H9 (cell line): ENCODE measurements at regions not wholly inside any gene's neighbourhood (a gene's known extent, or its start where the extent isn't known, plus 50 kb on each side); places are given as distances from the start of the nearest gene placed in this dataset.

Experiments used
- DNase-seq: peaks from one replicate; pipeline ENCODE4 v3.0.0-alpha.2; 2017
- H2AFZ ChIP-seq: one replicate; pipeline ENCODE4 v1.6.1; 2013; ENCODE audit warnings: mild to moderate bottlenecking, low read length, control low read depth, moderate library complexity
- H2AK5ac ChIP-seq: 2 replicates; pipeline ENCODE4 v1.6.1; 2013; ENCODE audit warnings: low read length, control low read depth, mixed read lengths; ENCODE audit not compliant: insufficient read length
- H2BK120ac ChIP-seq: one replicate; pipeline ENCODE4 v1.6.1; 2013; ENCODE audit warnings: low read depth, mild to moderate bottlenecking, low read length, control low read depth, inconsistent platforms; ENCODE audit not compliant: poor library complexity, severe bottlenecking
- H2BK12ac ChIP-seq: 2 replicates; pipeline ENCODE4 v1.6.1; 2013; ENCODE audit warnings: low read length, control low read depth, mixed read lengths, low read depth; ENCODE audit not compliant: insufficient read length
- H2BK15ac ChIP-seq: 2 replicates; pipeline ENCODE4 v1.6.1; 2013; ENCODE audit warnings: low read depth, low read length, control low read depth
- H2BK20ac ChIP-seq: one replicate; pipeline ENCODE4 v1.6.1; 2013; ENCODE audit warnings: low read depth, mild to moderate bottlenecking, low read length, control low read depth, inconsistent platforms; ENCODE audit not compliant: poor library complexity, severe bottlenecking
- H2BK5ac ChIP-seq: 2 replicates; pipeline ENCODE4 v1.6.1; 2013; ENCODE audit warnings: low read length, control low read depth, mixed read lengths; ENCODE audit not compliant: insufficient read length
- H3K14ac ChIP-seq: 2 replicates; pipeline ENCODE4 v1.6.1; 2013; ENCODE audit warnings: low read length, control low read depth; ENCODE audit not compliant: insufficient read depth
- H3K18ac ChIP-seq: 2 replicates; pipeline ENCODE4 v1.6.1; 2013; ENCODE audit warnings: low read depth, mild to moderate bottlenecking, mixed read lengths, low read length, control low read depth; ENCODE audit not compliant: insufficient read length
- H3K23ac ChIP-seq: 2 replicates; pipeline ENCODE4 v1.6.1; 2013; ENCODE audit warnings: low read length, control low read depth, mixed read lengths, low read depth; ENCODE audit not compliant: insufficient read length
- H3K23me2 ChIP-seq: 2 replicates; pipeline ENCODE4 v1.6.1; 2013; ENCODE audit warnings: low read depth, mild to moderate bottlenecking, mixed read lengths, low read length, control low read depth; ENCODE audit not compliant: insufficient read length, poor library complexity, severe bottlenecking
- H3K27ac ChIP-seq: 2 replicates; pipeline ENCODE4 v1.5.1; 2013; ENCODE audit warnings: low read length, control low read depth, mixed read lengths, low read depth; ENCODE audit not compliant: insufficient read length
- H3K27me3 ChIP-seq: 2 replicates; pipeline ENCODE4 v1.6.1; 2013; ENCODE audit warnings: low read length, control low read depth, inconsistent platforms; ENCODE audit not compliant: insufficient read depth
- H3K4ac ChIP-seq: 2 replicates; pipeline ENCODE4 v1.6.1; 2013; ENCODE audit warnings: low read depth, mild to moderate bottlenecking, control low read depth, inconsistent platforms, low read length, moderate library complexity
- H3K4me1 ChIP-seq: 2 replicates; pipeline ENCODE4 v1.6.1; 2013; ENCODE audit warnings: low read length, control low read depth, inconsistent platforms; ENCODE audit not compliant: insufficient read depth
- H3K4me2 ChIP-seq: 2 replicates; pipeline ENCODE4 v1.6.1; 2013; ENCODE audit warnings: low read length, control low read depth, mixed read lengths; ENCODE audit not compliant: insufficient read length, insufficient read depth
- H3K56ac ChIP-seq: 2 replicates; pipeline ENCODE4 v1.6.1; 2013; ENCODE audit warnings: low read depth, mild to moderate bottlenecking, mixed read lengths, low read length, control low read depth; ENCODE audit not compliant: insufficient read length
- H3K79me1 ChIP-seq: 2 replicates; pipeline ENCODE4 v1.6.1; 2013; ENCODE audit warnings: low read depth, mild to moderate bottlenecking, moderate library complexity, low read length, control low read depth, inconsistent platforms; ENCODE audit not compliant: insufficient read depth, poor library complexity, severe bottlenecking
- H3K79me2 ChIP-seq: 2 replicates; pipeline ENCODE4 v1.6.1; 2013; ENCODE audit warnings: low read length, control low read depth, inconsistent platforms; ENCODE audit not compliant: insufficient read depth
- H3K9ac ChIP-seq: 2 replicates; pipeline ENCODE4 v1.6.1; 2013; ENCODE audit warnings: low read length, control low read depth, mixed read lengths; ENCODE audit not compliant: insufficient read length; ENCODE audit errors: extremely low read depth
- H3K9me3 ChIP-seq: one replicate; pipeline ENCODE4 v1.6.1; 2013; ENCODE audit warnings: low read depth, low read length, inconsistent platforms; ENCODE audit not compliant: control insufficient read depth
- H3T11ph ChIP-seq: one replicate; pipeline ENCODE4 v1.6.1; 2013; ENCODE audit warnings: mild to moderate bottlenecking, low read length, control low read depth, inconsistent platforms
- H4K20me1 ChIP-seq: one replicate; pipeline ENCODE4 v1.6.1; 2013; ENCODE audit not compliant: control insufficient read depth, insufficient read length, insufficient read depth
- H4K5ac ChIP-seq: 2 replicates; pipeline ENCODE4 v1.6.1; 2013; ENCODE audit warnings: low read depth, mild to moderate bottlenecking, mixed read lengths, low read length, control low read depth; ENCODE audit not compliant: insufficient read length
- H4K8ac ChIP-seq: replicated peaks from 2 replicates; pipeline ENCODE4 v1.6.1; 2013; ENCODE audit warnings: low read length, control low read depth, mixed read lengths, low read depth; ENCODE audit not compliant: insufficient read length
- H4K91ac ChIP-seq: 2 replicates; pipeline ENCODE4 v1.6.1; 2013; ENCODE audit warnings: low read depth, mild to moderate bottlenecking, moderate library complexity, mixed read lengths, low read length, control low read depth; ENCODE audit not compliant: insufficient read length
- H3K27ac Mint-ChIP-seq, 3 experiments: 2 replicates in 2 of 3; 3 replicates in 1 of 3; pipeline ENCODE4 v1.8.0; 2020 to 2021; ENCODE audit warnings: mixed read lengths in 3 of 3, mild to moderate bottlenecking in 1 of 3, moderate library complexity in 1 of 3
- H3K27me3 Mint-ChIP-seq: 2 replicates; pipeline ENCODE4 v1.8.0; 2021; ENCODE audit warnings: low read depth, mild to moderate bottlenecking, moderate library complexity, mixed read lengths
- H3K36me3 Mint-ChIP-seq, 3 experiments: 2 replicates in 2 of 3; 3 replicates in 1 of 3; pipeline ENCODE4 v1.8.0; 2020 to 2021; ENCODE audit warnings: low read depth in 3 of 3, mixed read lengths in 3 of 3; ENCODE audit not compliant: insufficient read depth in 1 of 3
- H3K4me1 Mint-ChIP-seq, 2 experiments: 2 replicates each; pipeline ENCODE4 v1.8.0; 2020; ENCODE audit warnings: mixed read lengths in 2 of 2
- H3K4me3 Mint-ChIP-seq, 2 experiments: 2 replicates in 1 of 2; 3 replicates in 1 of 2; pipeline ENCODE4 v1.8.0; 2020 to 2021; ENCODE audit warnings: mild to moderate bottlenecking in 2 of 2, mixed read lengths in 2 of 2, moderate library complexity in 1 of 2
- H3K9me3 Mint-ChIP-seq, 2 experiments: 2 replicates in 1 of 2; 3 replicates in 1 of 2; pipeline ENCODE4 v1.8.0; 2020; ENCODE audit warnings: mild to moderate bottlenecking in 2 of 2, mixed read lengths in 2 of 2, moderate library complexity in 1 of 2
- WGBS: extraction: QIAGEN DNeasy Blood & Tissue Kit; methylation state at CpG from one replicate; pipeline ENCODE4 v1.1.7; 2013; ENCODE audit warnings: missing lambda C conversion rate, low lambda C conversion rate, mixed read lengths; ENCODE audit not compliant: insufficient read length; ENCODE audit errors: extremely low coverage; 5-methylcytosine and 5-hydroxymethylcytosine counted together
- TF ChIP-seq, protein P1 (sequence below): fragments of 200-600 bp; sonication (generic); conservative IDR thresholded peaks from 3 replicates; pipeline ENCODE4 v1.8.0; 2021; ENCODE audit warnings: antibody characterized with exemption, mild to moderate bottlenecking

GRCh38 chr12:58381546-58381945 is 440.2 kb downstream of the ATP23 start:
- peaks cover 5 to 9% of the 10 kb centered on the region in 2 experiments for H3K4me1 Mint-ChIP-seq
- H3K27me3 ChIP-seq: no peaks in the 10 kb centered on the region
- no peak overlapping the region for H2BK12ac ChIP-seq
- no peaks in the 10 kb centered on the region for H3K36me3 Mint-ChIP-seq
- no peak overlapping the region for H3K56ac ChIP-seq
- H3K27ac ChIP-seq: no peak overlapping the region
- no peak overlapping the region for H3K4me2 ChIP-seq
- H3K27ac Mint-ChIP-seq: no peak overlapping the region; a peak in 1 of 7 replicates
- WGBS: no CpG with 5 or more reads among the region's 6 CpGs
- no peak overlapping the region for H2BK120ac ChIP-seq
- H3K23ac ChIP-seq: no peak overlapping the region
- H3K4ac ChIP-seq: no peak overlapping the region
- H3K79me2 ChIP-seq: no peaks in the 10 kb centered on the region
- H2BK15ac ChIP-seq: no peak overlapping the region
- no peak for DNase-seq
- H2BK5ac ChIP-seq: no peak overlapping the region
- no peak overlapping the region for H2AK5ac ChIP-seq
- no peaks in the 10 kb centered on the region for H3K23me2 ChIP-seq
- no peaks in the 10 kb centered on the region for H3K27me3 Mint-ChIP-seq
- no peak overlapping the region for H2BK20ac ChIP-seq
- H3K4me1 ChIP-seq: peaks cover 4% of the 10 kb centered on the region; the same call in 1 of the 2 replicates
- no peaks in the 10 kb centered on the region for H3K9me3 Mint-ChIP-seq
- no peak overlapping the region for H4K5ac ChIP-seq
- no peak overlapping the region for H4K91ac ChIP-seq
- H3K79me1 ChIP-seq: no peaks in the 10 kb centered on the region
- no peaks in the 10 kb centered on the region for H3K9me3 ChIP-seq
- H4K20me1 ChIP-seq: no peaks in the 10 kb centered on the region
- H3K4me3 Mint-ChIP-seq: no peak overlapping the region
- H2AFZ ChIP-seq: no peak overlapping the region
- H3K9ac ChIP-seq: no peak overlapping the region
- no peak overlapping the region for H4K8ac ChIP-seq
- no peak overlapping the region for H3T11ph ChIP-seq
- no peak overlapping the region for H3K18ac ChIP-seq
- TF ChIP-seq, protein P1, sequence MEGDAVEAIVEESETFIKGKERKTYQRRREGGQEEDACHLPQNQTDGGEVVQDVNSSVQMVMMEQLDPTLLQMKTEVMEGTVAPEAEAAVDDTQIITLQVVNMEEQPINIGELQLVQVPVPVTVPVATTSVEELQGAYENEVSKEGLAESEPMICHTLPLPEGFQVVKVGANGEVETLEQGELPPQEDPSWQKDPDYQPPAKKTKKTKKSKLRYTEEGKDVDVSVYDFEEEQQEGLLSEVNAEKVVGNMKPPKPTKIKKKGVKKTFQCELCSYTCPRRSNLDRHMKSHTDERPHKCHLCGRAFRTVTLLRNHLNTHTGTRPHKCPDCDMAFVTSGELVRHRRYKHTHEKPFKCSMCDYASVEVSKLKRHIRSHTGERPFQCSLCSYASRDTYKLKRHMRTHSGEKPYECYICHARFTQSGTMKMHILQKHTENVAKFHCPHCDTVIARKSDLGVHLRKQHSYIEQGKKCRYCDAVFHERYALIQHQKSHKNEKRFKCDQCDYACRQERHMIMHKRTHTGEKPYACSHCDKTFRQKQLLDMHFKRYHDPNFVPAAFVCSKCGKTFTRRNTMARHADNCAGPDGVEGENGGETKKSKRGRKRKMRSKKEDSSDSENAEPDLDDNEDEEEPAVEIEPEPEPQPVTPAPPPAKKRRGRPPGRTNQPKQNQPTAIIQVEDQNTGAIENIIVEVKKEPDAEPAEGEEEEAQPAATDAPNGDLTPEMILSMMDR: no peak
- H3K14ac ChIP-seq: no peak overlapping the region
